Prostate gland (tissue), 2 donors: ENCODE measurements at regions not wholly inside any gene's neighbourhood (a gene's known extent, or its start where the extent isn't known, plus 50 kb on each side); places are given as distances from the start of the nearest gene placed in this dataset.

ENCODE experiments used
- DNase-seq: peaks from one replicate; pipeline ENCODE4 v3.0.0-alpha.2; 2019; ENCODE audit warnings: low spot score
- H3K27ac ChIP-seq, 2 donors: fragments of 200-600 bp; sonication (generic); 2 replicates each; pipeline ENCODE4 v1.5.1; 2017 to 2019
- H3K27me3 ChIP-seq: fragments of 200-600 bp; sonication (generic); replicated peaks from 2 replicates; pipeline ENCODE4 v1.5.1; 2019; ENCODE audit not compliant: insufficient read depth
- H3K36me3 ChIP-seq, 2 donors: fragments of 200-600 bp; sonication (generic); 1 replicate in 1 of 2; 2 replicates in 1 of 2; pipeline versions ENCODE4 v1.5.1 to v1.8.1; 2017 to 2019
- H3K4me1 ChIP-seq: fragments of 200-600 bp; sonication (generic); replicated peaks from 2 replicates; pipeline ENCODE4 v1.5.1; 2019
- H3K4me3 ChIP-seq, 2 donors: fragments of 200-600 bp; sonication (generic); 2 replicates each; pipeline ENCODE4 v1.5.1; 2017 to 2019
- H3K9me3 ChIP-seq: fragments of 200-600 bp; sonication (generic); 2 replicates; pipeline ENCODE4 v1.5.1; 2017
- POLR2A ChIP-seq: fragments of 450-650 bp; IDR thresholded peaks from one replicate; pipeline ENCODE4 v1.6.1; 2016; ENCODE audit warnings: antibody characterized with exemption, mild to moderate bottlenecking
- POLR2AphosphoS5 ChIP-seq: sonication (generic); formaldehyde crosslinking; IDR thresholded peaks from one replicate; pipeline ENCODE4 v1.6.1; 2017; ENCODE audit warnings: antibody characterized with exemption
- WGBS: methylation state at CpG from one replicate; pipeline ENCODE4 v1.1.5; 2018; 5-methylcytosine and 5-hydroxymethylcytosine counted together
- intact Hi-C: fragments of 100-400 bp; cut with DNase I; formaldehyde crosslinking; loops from one replicate; pipeline ENCODE4 v1.14.2; 2022
- TF ChIP-seq, protein P1 (sequence below), 4 experiments: fragments of 200-600 bp in 2 of 4; fragments of 450-650 bp in 2 of 4; sonication (generic) in 2 of 4; IDR thresholded peaks; 1 replicate in 3 of 4; 2 replicates in 1 of 4; pipeline ENCODE4 v1.5.1; 2016 to 2019; ENCODE audit warnings: antibody characterized with exemption in 4 of 4, mild to moderate bottlenecking in 2 of 4, moderate library complexity in 2 of 4

- intact Hi-C loops, result no loop called here
- WGBS, result 71% methylated on average over 3 of the region's 3 CpGs
These were observed 238.0 kb upstream of the DDI1 start for GRCh38 chr11:103798446-103798845.

GRCh38 chr11:103800406-103801114, 235.9 kb upstream of the DDI1 start:
- WGBS, result 44% methylated on average over 9 of the region's 9 CpGs

More at GRCh38 chr11:103798446-103798845, 238.0 kb upstream of the DDI1 start:
- TF ChIP-seq POLR2AphosphoS5 (no peak), POLR2A (no peak)
- TF ChIP-seq, protein P1, sequence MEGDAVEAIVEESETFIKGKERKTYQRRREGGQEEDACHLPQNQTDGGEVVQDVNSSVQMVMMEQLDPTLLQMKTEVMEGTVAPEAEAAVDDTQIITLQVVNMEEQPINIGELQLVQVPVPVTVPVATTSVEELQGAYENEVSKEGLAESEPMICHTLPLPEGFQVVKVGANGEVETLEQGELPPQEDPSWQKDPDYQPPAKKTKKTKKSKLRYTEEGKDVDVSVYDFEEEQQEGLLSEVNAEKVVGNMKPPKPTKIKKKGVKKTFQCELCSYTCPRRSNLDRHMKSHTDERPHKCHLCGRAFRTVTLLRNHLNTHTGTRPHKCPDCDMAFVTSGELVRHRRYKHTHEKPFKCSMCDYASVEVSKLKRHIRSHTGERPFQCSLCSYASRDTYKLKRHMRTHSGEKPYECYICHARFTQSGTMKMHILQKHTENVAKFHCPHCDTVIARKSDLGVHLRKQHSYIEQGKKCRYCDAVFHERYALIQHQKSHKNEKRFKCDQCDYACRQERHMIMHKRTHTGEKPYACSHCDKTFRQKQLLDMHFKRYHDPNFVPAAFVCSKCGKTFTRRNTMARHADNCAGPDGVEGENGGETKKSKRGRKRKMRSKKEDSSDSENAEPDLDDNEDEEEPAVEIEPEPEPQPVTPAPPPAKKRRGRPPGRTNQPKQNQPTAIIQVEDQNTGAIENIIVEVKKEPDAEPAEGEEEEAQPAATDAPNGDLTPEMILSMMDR (IDR thresholded peaks at IDR 0.05), result no peak
- Histone ChIP-seq H3K27ac (no peak overlapping the region), H3K4me3 (no peak overlapping the region), H3K27me3 (no peaks in the 10 kb centered on the region), H3K4me1 (no peaks in the 10 kb centered on the region), H3K9me3 (no peaks in the 10 kb centered on the region), H3K36me3 (no peaks in the 10 kb centered on the region)
- DNase-seq, result no peak

DNA sequence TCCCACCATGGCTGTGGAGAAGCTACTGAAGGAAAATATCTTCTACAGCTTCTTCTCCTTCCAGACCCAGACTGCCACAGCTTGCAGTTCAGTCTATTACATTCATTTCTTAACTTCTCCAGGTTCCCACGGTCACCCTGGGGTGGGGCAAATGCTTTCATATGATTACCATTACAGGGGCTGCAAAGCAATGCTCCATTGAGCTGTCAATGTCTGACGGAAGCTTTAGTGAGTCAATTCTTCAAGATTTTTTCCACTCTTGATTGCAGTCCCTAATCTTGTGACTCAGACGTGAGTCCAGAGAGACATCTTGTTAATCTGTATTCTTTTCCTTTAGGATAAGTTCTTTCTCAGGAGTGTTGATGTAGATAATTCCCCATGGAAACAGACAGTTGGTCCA, 233.4 kb upstream of the DDI1 start:
- intact Hi-C loops, result no loop called here
- Histone ChIP-seq H3K27me3 (no peaks in the 10 kb centered on the region), H3K27ac (no peak overlapping the region), H3K4me3 (no peak overlapping the region), H3K4me1 (no peaks in the 10 kb centered on the region), H3K36me3 (no peaks in the 10 kb centered on the region), H3K9me3 (no peaks in the 10 kb centered on the region)
- TF ChIP-seq POLR2A (no peak), POLR2AphosphoS5 (no peak)
- TF ChIP-seq, protein P1 (IDR thresholded peaks at IDR 0.05), result no peak
- DNase-seq, result no peak
- 90% methylated on average over 3 of the region's 3 CpGs for WGBS

More at GRCh38 chr11:103800406-103801114, 235.9 kb upstream of the DDI1 start:
- no peaks in the 10 kb centered on the region for H3K36me3 ChIP-seq
- no peaks in the 10 kb centered on the region for H3K27me3 ChIP-seq
- intact Hi-C loops, result no loop called here
- no peak overlapping the region for H3K27ac ChIP-seq
- no peaks in the 10 kb centered on the region for H3K4me1 ChIP-seq
- H3K9me3 ChIP-seq, result no peaks in the 10 kb centered on the region
- DNase-seq, result no peak
- TF ChIP-seq POLR2AphosphoS5, result no peak
- TF ChIP-seq, protein P1 (IDR thresholded peaks at IDR 0.05), result no peak
- no peak for TF ChIP-seq POLR2A
- no peak overlapping the region for H3K4me3 ChIP-seq

DNA sequence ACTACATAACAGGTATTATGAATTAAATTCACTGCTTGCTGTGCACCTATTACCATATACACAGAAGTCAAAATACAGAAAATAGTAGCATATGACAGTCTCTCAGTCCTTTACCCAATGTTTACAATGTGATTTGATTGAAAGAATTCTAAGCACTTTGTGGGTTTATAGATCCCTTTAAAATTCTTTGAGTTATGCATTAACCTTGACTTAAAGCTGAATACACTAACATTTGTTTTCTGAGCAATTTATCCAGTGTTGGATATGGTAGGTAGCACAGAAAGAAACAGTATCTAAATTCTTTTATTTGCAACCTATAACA, 230.8 kb upstream of the DDI1 start:
- intact Hi-C loops, result no loop called here
- H3K27ac ChIP-seq, result no peak overlapping the region
- no peak for DNase-seq

More for the DNA sequence above, 230.8 kb upstream of the DDI1 start:
- TF ChIP-seq POLR2AphosphoS5 (no peak), POLR2A (no peak)
- TF ChIP-seq, protein P1 (IDR thresholded peaks at IDR 0.05), result no peak
- H3K36me3 ChIP-seq, result no peaks in the 10 kb centered on the region
- H3K4me1 ChIP-seq, result no peaks in the 10 kb centered on the region
- H3K4me3 ChIP-seq, result no peak overlapping the region
- no peaks in the 10 kb centered on the region for H3K27me3 ChIP-seq
- no peaks in the 10 kb centered on the region for H3K9me3 ChIP-seq
